HepG2 (cell line): ENCODE measurements at regions not wholly inside any gene's neighbourhood (a gene's known extent, or its start where the extent isn't known, plus 50 kb on each side); places are given as distances from the start of the nearest gene placed in this dataset.
A peak's percentile ranks its signal among the peaks of the same experiment; 100 is the strongest.

Source experiments
- ATAC-seq: fragments of 200-7000 bp; cut with Tn5 transposase; 3 replicates; pipeline ENCODE4 v1.9.1; 2020; ENCODE audit warnings: mild to moderate bottlenecking, moderate library complexity
- BruUV-seq: library from RNA; stranded (reverse); fragments of 400-500 nt; replicated peaks from 2 replicates; lab custom pipeline; 2021; lab: Mats Ljungman, UMichigan
- CTCF ChIA-PET: fragments of 300-600 bp; formaldehyde crosslinking; extraction: SDS; loops from one replicate; lab custom pipeline; 2021; ENCODE audit warnings: low total read pairs, inconsistent platforms, low intra/inter-chr PET ratio; lab: Yijun Ruan, JAX
- POLR2A ChIA-PET: fragments of 350-600 bp; sonication (Branson Sonifier 250); formaldehyde crosslinking; loops from one replicate; lab custom pipeline; 2020; ENCODE audit warnings: antibody characterized with exemption, inconsistent platforms; lab: Yijun Ruan, JAX
- DNase-seq: peaks from one replicate; pipeline ENCODE4 v3.0.0-alpha.2; 2015; ENCODE audit warnings: low spot score
- FAIRE-seq: peaks from 3 replicates; lab custom pipeline; 2011; peaks lifted over from hg19 to GRCh38; lab: Jason Lieb, UNC
- H2AFZ ChIP-seq: one replicate; pipeline ENCODE4 v1.6.1; 2011; ENCODE audit warnings: low read length, inconsistent platforms
- H3K27ac ChIP-seq: fragments of 300-600 bp; 3 replicates; pipeline ENCODE4 v1.8.0; 2011; ENCODE audit warnings: mixed run types, mild to moderate bottlenecking, mixed read lengths, low read length, inconsistent platforms; ENCODE audit not compliant: insufficient read depth; ENCODE audit errors: extremely low read length
- H3K27me3 ChIP-seq, 2 experiments: fragments of 200-600 bp in 1 of 2; 2 replicates in 1 of 2; 3 replicates in 1 of 2; pipeline versions ENCODE4 v1.6.0 to v1.8.0; 2011; ENCODE audit warnings: low read length in 2 of 2, mild to moderate bottlenecking in 2 of 2, moderate library complexity in 2 of 2, inconsistent platforms in 1 of 2; ENCODE audit not compliant: insufficient read depth in 2 of 2, control insufficient read depth in 1 of 2
- H3K36me3 ChIP-seq, 2 experiments: fragments of 200-600 bp in 1 of 2; replicated peaks in 1 of 2; 2 replicates in 1 of 2; 3 replicates in 1 of 2; pipeline versions ENCODE4 v1.5.1 to v1.8.0; 2011; ENCODE audit warnings: low read length in 2 of 2, inconsistent platforms in 1 of 2; ENCODE audit not compliant: insufficient read depth in 2 of 2, control insufficient read depth in 1 of 2
- H3K4me1 ChIP-seq: 2 replicates; pipeline ENCODE4 v1.5.1; 2012; ENCODE audit warnings: low read length, inconsistent platforms; ENCODE audit not compliant: insufficient read depth
- H3K4me2 ChIP-seq: 2 replicates; pipeline ENCODE4 v1.6.0; 2011; ENCODE audit warnings: low read depth, low read length, inconsistent platforms
- H3K4me3 ChIP-seq, 3 experiments: fragments of 200-600 bp in 1 of 3; sonication (generic), shearing (Covaris generic) in 1 of 3; replicated peaks in 1 of 3; 2 replicates each; pipeline ENCODE4 v1.5.1; 2011 to 2016; ENCODE audit warnings: low read length in 3 of 3, inconsistent platforms in 2 of 3, low read depth in 2 of 3, mild to moderate bottlenecking in 2 of 3, control low read depth in 1 of 3, mixed read lengths in 1 of 3; ENCODE audit not compliant: insufficient read depth in 1 of 3
- H3K79me2 ChIP-seq: one replicate; pipeline ENCODE4 v1.6.1; 2011; ENCODE audit warnings: low read length, inconsistent platforms; ENCODE audit not compliant: insufficient read depth
- H3K9ac ChIP-seq: 2 replicates; pipeline ENCODE4 v1.6.0; 2011; ENCODE audit warnings: mild to moderate bottlenecking, low read depth, low read length, inconsistent platforms; ENCODE audit not compliant: insufficient read depth
- H3K9me3 ChIP-seq: 2 replicates; pipeline ENCODE4 v1.5.1; 2012; ENCODE audit warnings: mild to moderate bottlenecking, low read length
- H4K20me1 ChIP-seq: 2 replicates; pipeline ENCODE4 v1.6.0; 2011; ENCODE audit warnings: inconsistent platforms, mild to moderate bottlenecking, low read length, moderate library complexity; ENCODE audit not compliant: insufficient read depth
- BRCA1 ChIP-seq: sonication (generic); formaldehyde crosslinking; IDR thresholded peaks from 2 replicates; pipeline ENCODE4 v1.4.0; 2020; ENCODE audit warnings: missing genetic modification reagents
- CBFB ChIP-seq: sonication (generic); formaldehyde crosslinking; IDR thresholded peaks from 2 replicates; pipeline ENCODE4 v1.4.0; 2020; ENCODE audit warnings: missing genetic modification reagents
- GTF3A ChIP-seq: sonication (generic); formaldehyde crosslinking; conservative IDR thresholded peaks from 2 replicates; pipeline ENCODE4 v1.4.0; 2020; ENCODE audit warnings: mild to moderate bottlenecking, missing genetic modification reagents
- GZF1 ChIP-seq: sonication (generic); formaldehyde crosslinking; IDR thresholded peaks from 2 replicates; pipeline ENCODE4 v1.5.1; 2020; ENCODE audit warnings: mild to moderate bottlenecking, missing genetic modification reagents
- HNF4G ChIP-seq, 2 experiments: sonication (generic) in 1 of 2; formaldehyde crosslinking in 1 of 2; IDR thresholded peaks; 2 replicates each; pipeline versions ENCODE4 v1.4.0 to v1.6.1; 2011 to 2020; ENCODE audit warnings: borderline replicate concordance in 2 of 2, low read depth in 2 of 2, mild to moderate bottlenecking in 2 of 2, low read length in 1 of 2, missing genetic modification reagents in 1 of 2, moderate library complexity in 1 of 2
- HNRNPH1 ChIP-seq: fragments of 200-400 bp; formaldehyde crosslinking; optimal IDR thresholded peaks from 2 replicates; pipeline ENCODE3; 2017; ENCODE audit warnings: mild to moderate bottlenecking, low read depth, low read length
- HOXA9 ChIP-seq: sonication (generic); formaldehyde crosslinking; IDR thresholded peaks from 2 replicates; pipeline ENCODE4 v1.8.1; 2022; ENCODE audit warnings: missing genetic modification reagents, mild to moderate bottlenecking, moderate library complexity, borderline replicate concordance
- KAT8 ChIP-seq: IDR thresholded peaks from 2 replicates; pipeline ENCODE4 v1.6.1; 2016; ENCODE audit warnings: missing genetic modification reagents, missing compliant biosample characterization
- KLF11 ChIP-seq: IDR thresholded peaks from 2 replicates; pipeline ENCODE4 v1.6.1; 2016; ENCODE audit warnings: missing compliant biosample characterization
- MAFG ChIP-seq: sonication (generic); formaldehyde crosslinking; IDR thresholded peaks from 2 replicates; pipeline ENCODE4 v1.5.1; 2020; ENCODE audit warnings: mild to moderate bottlenecking, missing genetic modification reagents
- PRPF4 ChIP-seq: fragments of 200-400 bp; formaldehyde crosslinking; IDR thresholded peaks from 2 replicates; pipeline ENCODE4 v1.6.1; 2016; ENCODE audit warnings: low read length, low read depth; ENCODE audit not compliant: poor library complexity, severe bottlenecking
- RARA ChIP-seq: IDR thresholded peaks from 2 replicates; pipeline ENCODE4 v1.6.1; 2016; ENCODE audit warnings: missing genetic modification reagents, missing compliant biosample characterization
- RFX5 ChIP-seq: IDR thresholded peaks from 2 replicates; pipeline ENCODE4 v1.6.1; 2011; ENCODE audit warnings: low read depth, low read length, improper control_type of control experiment
- SRF ChIP-seq: IDR thresholded peaks from 2 replicates; pipeline ENCODE4 v1.6.1; 2011; ENCODE audit warnings: mild to moderate bottlenecking, low read depth, low read length, moderate library complexity
- SSRP1 ChIP-seq: IDR thresholded peaks from 2 replicates; pipeline ENCODE4 v1.6.1; 2016; ENCODE audit warnings: control low read depth
- ZBTB8A ChIP-seq: sonication (generic); formaldehyde crosslinking; IDR thresholded peaks from 2 replicates; pipeline ENCODE4 v1.4.0; 2020; ENCODE audit warnings: mild to moderate bottlenecking, low read depth, missing genetic modification reagents, borderline replicate concordance
- ZNF34 ChIP-seq: sonication (generic); formaldehyde crosslinking; IDR thresholded peaks from 2 replicates; pipeline ENCODE4 v1.4.0; 2020; ENCODE audit warnings: mild to moderate bottlenecking, missing genetic modification reagents, borderline replicate concordance
- ZNF354B ChIP-seq: sonication (generic); formaldehyde crosslinking; IDR thresholded peaks from 2 replicates; pipeline ENCODE4 v1.8.0; 2022; ENCODE audit warnings: mild to moderate bottlenecking, missing genetic modification reagents
- ZNF468 ChIP-seq: sonication (generic); formaldehyde crosslinking; IDR thresholded peaks from 2 replicates; pipeline ENCODE4 v1.8.0; 2022; ENCODE audit warnings: mild to moderate bottlenecking, moderate library complexity, missing genetic modification reagents
- ZNF549 ChIP-seq: sonication (generic); formaldehyde crosslinking; IDR thresholded peaks from 2 replicates; pipeline ENCODE4 v1.5.0; 2020; ENCODE audit warnings: missing genetic modification reagents
- ZNF567 ChIP-seq: sonication (generic); formaldehyde crosslinking; IDR thresholded peaks from 2 replicates; pipeline ENCODE4 v1.8.1; 2023; ENCODE audit warnings: mild to moderate bottlenecking, missing genetic modification reagents, borderline replicate concordance
- ZNF569 ChIP-seq: sonication (generic); formaldehyde crosslinking; IDR thresholded peaks from 2 replicates; pipeline ENCODE4 v1.5.0; 2020; ENCODE audit warnings: mild to moderate bottlenecking, missing genetic modification reagents, moderate library complexity, borderline replicate concordance
- WGBS: methylation state at CpG from one replicate; pipeline ENCODE4 v1.1.6; 2017; ENCODE audit warnings: low lambda C conversion rate; 5-methylcytosine and 5-hydroxymethylcytosine counted together
- in situ Hi-C: cut with HindIII; loops from 2 replicates; pipeline ENCODE4 v1.10.0; 2017; ENCODE audit warnings: low pct_unique_long_range_greater_than_20kb; ENCODE audit not compliant: extremely low pct_ligation_motif_present
- intact Hi-C: fragments of 100-400 bp; cut with micrococcal nuclease; formaldehyde crosslinking; loops from one replicate; pipeline ENCODE4 v1.10.0; 2022; ENCODE audit not compliant: unreplicated experiment
- TF ChIP-seq, protein P1 (sequence below): sonication (generic); formaldehyde crosslinking; IDR thresholded peaks from 2 replicates; pipeline ENCODE4 v1.4.0; 2020; ENCODE audit warnings: mild to moderate bottlenecking, low read depth, missing genetic modification reagents
- TF ChIP-seq, protein P2 (sequence below), 2 experiments: sonication (generic) in 1 of 2; formaldehyde crosslinking in 1 of 2; IDR thresholded peaks; 2 replicates each; pipeline versions ENCODE4 v1.4.0 to v1.6.1; 2018 to 2020; ENCODE audit warnings: missing genetic modification reagents in 2 of 2, borderline replicate concordance in 1 of 2, low read depth in 1 of 2, mild to moderate bottlenecking in 1 of 2, missing biosample characterization in 1 of 2

DNA sequence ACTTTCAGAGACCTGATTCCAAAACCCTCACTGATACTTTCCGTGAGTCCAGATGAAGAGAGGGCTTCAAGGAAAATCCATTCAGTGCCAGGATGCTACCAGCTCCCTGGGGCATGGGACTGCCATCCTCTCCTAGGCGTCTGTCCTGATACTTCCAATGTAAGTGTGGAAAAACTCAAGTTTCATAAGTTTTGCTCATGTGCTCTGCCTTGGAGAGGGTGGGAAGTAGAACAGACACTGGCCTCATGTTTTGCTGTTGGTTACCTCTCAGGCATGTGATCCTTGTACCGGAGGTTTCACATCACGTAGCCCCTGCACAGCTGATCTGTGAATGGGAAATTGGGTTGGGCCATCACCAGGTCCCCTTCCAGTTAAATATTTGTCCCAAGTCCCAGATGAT, 517.1 kb downstream of the RPS24 start:
- Histone ChIP-seq H3K9me3 (no peaks in the 10 kb centered on the region), H3K4me1 (peaks cover 81% of the 10 kb centered on the region), H3K4me3 (peak overlapping the region in 1 of 3 experiments; percentile 15; a peak in 2 of 6 replicates), H4K20me1 (no peaks in the 10 kb centered on the region), H3K4me2 (peak overlapping the region; percentile 84), H2AFZ (no peak overlapping the region), H3K9ac (peak overlapping the region; percentile 75), H3K79me2 (peaks cover 2% of the 10 kb centered on the region), H3K27me3 (no peaks in the 10 kb centered on the region), H3K36me3 (no peaks in the 10 kb centered on the region), H3K27ac (peak overlapping the region; percentile 97)
- 34% methylated on average over 4 of the region's 4 CpGs for WGBS
- in situ Hi-C loops (no loop called here), intact Hi-C loops (loop anchor here (2.0 kb wide), 1 partner anchor 30 kb away; no protein-coding TSS in a partner anchor)
- ChIA-PET CTCF (no interaction called here), POLR2A (interaction anchor here (0.7 to 2.8 kb wide), 8 partner anchors 7 to 95 kb away, joined by 3 to 12 read pairs (median 4); no protein-coding TSS in a partner anchor)
- BruUV-seq, result no TSS peak
- peak; percentile 87 for DNase-seq
- peak; percentile 86 for ATAC-seq
- peak; percentile 83 for FAIRE-seq
- no peak for TF ChIP-seq HNRNPH1
- no peak for TF ChIP-seq SRF
- no peak for TF ChIP-seq MAFG (CRISPR knock-in tag)
- TF ChIP-seq KAT8 (CRISPR knock-in tag), result peak; percentile 36; the same call in 1 of the 2 replicates
- TF ChIP-seq GTF3A, result no peak
- TF ChIP-seq ZNF567, result peak; percentile 91
- TF ChIP-seq ZNF354B, result no peak
- TF ChIP-seq ZBTB8A (CRISPR knock-in tag), result no peak
- TF ChIP-seq ZNF468 (CRISPR knock-in tag), result no peak
- peak; percentile 65 for TF ChIP-seq RARA (CRISPR knock-in tag)
- no peak for TF ChIP-seq SSRP1
- peak; percentile 75 for TF ChIP-seq HNF4G (IDR thresholded peaks at IDR 0.05; ENCODE audit: borderline replicate concordance, low read depth, low read length)
- TF ChIP-seq HNF4G (CRISPR knock-in tag; IDR thresholded peaks at IDR 0.05; ENCODE audit: borderline replicate concordance, low read depth), result no peak; the same call in 1 of the 2 replicates
- no peak for TF ChIP-seq ZNF549
- TF ChIP-seq ZNF569 (CRISPR knock-in tag), result no peak
- TF ChIP-seq, protein P1, sequence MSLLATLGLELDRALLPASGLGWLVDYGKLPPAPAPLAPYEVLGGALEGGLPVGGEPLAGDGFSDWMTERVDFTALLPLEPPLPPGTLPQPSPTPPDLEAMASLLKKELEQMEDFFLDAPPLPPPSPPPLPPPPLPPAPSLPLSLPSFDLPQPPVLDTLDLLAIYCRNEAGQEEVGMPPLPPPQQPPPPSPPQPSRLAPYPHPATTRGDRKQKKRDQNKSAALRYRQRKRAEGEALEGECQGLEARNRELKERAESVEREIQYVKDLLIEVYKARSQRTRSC (CRISPR knock-in tag), result 0 out of 2 replicates have a peak, but pooled peaks have one; percentile 53
- no peak for TF ChIP-seq RFX5
- TF ChIP-seq, protein P2, sequence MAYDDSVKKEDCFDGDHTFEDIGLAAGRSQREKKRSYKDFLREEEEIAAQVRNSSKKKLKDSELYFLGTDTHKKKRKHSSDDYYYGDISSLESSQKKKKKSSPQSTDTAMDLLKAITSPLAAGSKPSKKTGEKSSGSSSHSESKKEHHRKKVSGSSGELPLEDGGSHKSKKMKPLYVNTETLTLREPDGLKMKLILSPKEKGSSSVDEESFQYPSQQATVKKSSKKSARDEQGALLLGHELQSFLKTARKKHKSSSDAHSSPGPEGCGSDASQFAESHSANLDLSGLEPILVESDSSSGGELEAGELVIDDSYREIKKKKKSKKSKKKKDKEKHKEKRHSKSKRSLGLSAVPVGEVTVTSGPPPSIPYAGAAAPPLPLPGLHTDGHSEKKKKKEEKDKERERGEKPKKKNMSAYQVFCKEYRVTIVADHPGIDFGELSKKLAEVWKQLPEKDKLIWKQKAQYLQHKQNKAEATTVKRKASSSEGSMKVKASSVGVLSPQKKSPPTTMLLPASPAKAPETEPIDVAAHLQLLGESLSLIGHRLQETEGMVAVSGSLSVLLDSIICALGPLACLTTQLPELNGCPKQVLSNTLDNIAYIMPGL (CRISPR knock-in tag; IDR thresholded peaks at IDR 0.05; ENCODE audit: borderline replicate concordance in 1 of 2, low read depth in 1 of 2), result peak in 1 of 2 experiments; percentile 28; a peak in 1 of 4 replicates
- TF ChIP-seq PRPF4, result no peak
- TF ChIP-seq ZNF34 (CRISPR knock-in tag), result no peak
- TF ChIP-seq HOXA9 (CRISPR knock-in tag), result peak; percentile 85; the same call in 1 of the 2 replicates
- no peak for TF ChIP-seq GZF1 (CRISPR knock-in tag)
- peak; percentile 96 for TF ChIP-seq BRCA1 (CRISPR knock-in tag)
- no peak for TF ChIP-seq KLF11 (CRISPR knock-in tag)
- no peak for TF ChIP-seq CBFB (CRISPR knock-in tag)
